ENCODE measurements at regions not wholly inside any gene's neighbourhood (a gene's known extent, or its start where the extent isn't known, plus 50 kb on each side); places are given as distances from the start of the nearest gene placed in this dataset.

DNA sequence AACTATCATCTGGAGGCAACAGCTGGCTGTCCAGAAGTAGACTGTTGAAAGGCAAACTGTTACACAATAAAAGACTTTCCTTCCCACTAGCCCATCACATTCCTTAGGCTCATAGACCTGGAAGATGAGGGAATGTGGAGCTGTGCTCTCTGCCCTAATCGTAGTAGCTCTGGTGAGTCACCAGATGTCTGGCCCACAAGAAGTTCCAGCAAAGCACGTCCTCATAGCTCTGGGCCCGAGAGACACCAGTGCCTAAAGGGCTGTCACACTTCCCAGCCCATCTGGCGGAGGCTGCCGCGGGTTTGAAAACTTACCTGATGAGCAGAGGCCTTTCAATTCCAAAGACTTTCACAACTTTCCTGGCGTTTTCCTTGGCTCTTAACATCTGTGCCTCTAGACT, 81.7 kb upstream of the STOX2 start (continued):
- TF ChIP-seq, protein P1, sequence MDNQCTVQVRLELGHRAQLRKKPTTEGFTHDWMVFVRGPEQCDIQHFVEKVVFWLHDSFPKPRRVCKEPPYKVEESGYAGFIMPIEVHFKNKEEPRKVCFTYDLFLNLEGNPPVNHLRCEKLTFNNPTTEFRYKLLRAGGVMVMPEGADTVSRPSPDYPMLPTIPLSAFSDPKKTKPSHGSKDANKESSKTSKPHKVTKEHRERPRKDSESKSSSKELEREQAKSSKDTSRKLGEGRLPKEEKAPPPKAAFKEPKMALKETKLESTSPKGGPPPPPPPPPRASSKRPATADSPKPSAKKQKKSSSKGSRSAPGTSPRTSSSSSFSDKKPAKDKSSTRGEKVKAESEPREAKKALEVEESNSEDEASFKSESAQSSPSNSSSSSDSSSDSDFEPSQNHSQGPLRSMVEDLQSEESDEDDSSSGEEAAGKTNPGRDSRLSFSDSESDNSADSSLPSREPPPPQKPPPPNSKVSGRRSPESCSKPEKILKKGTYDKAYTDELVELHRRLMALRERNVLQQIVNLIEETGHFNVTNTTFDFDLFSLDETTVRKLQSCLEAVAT (IDR thresholded peaks at IDR 0.05) = no peak
- no peak for TF ChIP-seq ZC3H8 (IDR thresholded peaks at IDR 0.05)

DNA sequence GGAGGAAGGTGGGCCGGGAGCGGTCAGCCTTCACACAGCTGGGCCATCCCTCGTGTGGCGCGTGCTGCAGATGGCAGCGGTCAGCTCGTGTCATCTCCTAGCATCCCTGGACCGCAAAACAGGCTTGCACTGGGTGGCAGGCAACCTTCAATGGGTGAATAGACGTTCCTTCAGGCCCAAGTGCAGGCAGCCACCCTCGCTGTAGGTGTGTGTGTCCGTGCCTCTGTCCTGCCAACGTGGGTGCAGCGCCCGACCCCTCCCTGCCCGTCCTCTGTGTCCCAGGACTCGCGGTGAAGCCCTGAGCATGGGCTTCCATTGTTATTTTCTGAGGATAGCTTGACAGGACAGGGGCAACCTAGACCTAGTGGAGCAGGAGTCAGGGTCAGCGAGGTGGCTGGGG, 79.8 kb upstream of the STOX2 start:
- Histone ChIP-seq H3K9me3 (replicated peaks; ENCODE audit: control insufficient read depth, insufficient read depth, low read depth, low read length) (no peaks in the 10 kb centered on the region), H3K4me3 (no peak overlapping the region), H2AFZ (ENCODE audit: low read depth, low read length) (no peak overlapping the region), H3K27ac (ENCODE audit: extremely low read depth, low read depth, low read length) (no peak overlapping the region), H3K9ac (ENCODE audit: insufficient read depth in 1 of 2, low read depth in 2 of 2, low read length in 2 of 2) (no peak overlapping the region), H3K36me3 (ENCODE audit: control insufficient read depth, insufficient read depth, low read length) (no peaks in the 10 kb centered on the region), H3K27me3 (ENCODE audit: control insufficient read depth in 2 of 2, insufficient read depth in 2 of 2, low read length in 2 of 2) (peaks cover 25 to 62% of the 10 kb centered on the region in 2 experiments), H3K9me1 (ENCODE audit: control insufficient read depth, insufficient read depth, low read length) (no peaks in the 10 kb centered on the region), H3K79me2 (ENCODE audit: control insufficient read depth, insufficient read depth, low read length) (no peaks in the 10 kb centered on the region), H4K20me1 (replicated peaks; ENCODE audit: control insufficient read depth, insufficient read depth, low read length) (no peaks in the 10 kb centered on the region), H3K4me2 (ENCODE audit: insufficient read depth, low read length) (no peak overlapping the region), H3K4me1 (replicated peaks in 1 of 2; ENCODE audit: control insufficient read depth in 2 of 2, insufficient read depth in 2 of 2, low read length in 2 of 2) (no peaks in the 10 kb centered on the region)
- 0% methylated on average over 15 of the region's 18 CpGs for WGBS (ENCODE audit: insufficient coverage, low coverage, missing lambda C conversion rate)
- in situ Hi-C loops (cut with MboI) (no loop called here), intact Hi-C loops (cut with micrococcal nuclease) (no loop called here)
- ATAC-seq (no peak), DNase-seq (ENCODE audit: extremely low read depth in 1 of 4, low spot score in 3 of 4) (no peak), FAIRE-seq (no peak)
- TF ChIP-seq KLF13 (tag; IDR thresholded peaks at IDR 0.05; ENCODE audit: borderline replicate concordance, low read depth) (no peak), MCM3 (IDR thresholded peaks at IDR 0.05) (no peak), NCOA6 (IDR thresholded peaks at IDR 0.05) (no peak), ZNF354B (CRISPR knock-in tag; IDR thresholded peaks at IDR 0.05) (no peak), SIRT6 (IDR thresholded peaks at IDR 0.05; ENCODE audit: low read depth, low read length) (no peak), MLX (CRISPR knock-in tag; conservative IDR thresholded peaks at IDR 0.05) (no peak)
- TF ChIP-seq, protein P2, sequence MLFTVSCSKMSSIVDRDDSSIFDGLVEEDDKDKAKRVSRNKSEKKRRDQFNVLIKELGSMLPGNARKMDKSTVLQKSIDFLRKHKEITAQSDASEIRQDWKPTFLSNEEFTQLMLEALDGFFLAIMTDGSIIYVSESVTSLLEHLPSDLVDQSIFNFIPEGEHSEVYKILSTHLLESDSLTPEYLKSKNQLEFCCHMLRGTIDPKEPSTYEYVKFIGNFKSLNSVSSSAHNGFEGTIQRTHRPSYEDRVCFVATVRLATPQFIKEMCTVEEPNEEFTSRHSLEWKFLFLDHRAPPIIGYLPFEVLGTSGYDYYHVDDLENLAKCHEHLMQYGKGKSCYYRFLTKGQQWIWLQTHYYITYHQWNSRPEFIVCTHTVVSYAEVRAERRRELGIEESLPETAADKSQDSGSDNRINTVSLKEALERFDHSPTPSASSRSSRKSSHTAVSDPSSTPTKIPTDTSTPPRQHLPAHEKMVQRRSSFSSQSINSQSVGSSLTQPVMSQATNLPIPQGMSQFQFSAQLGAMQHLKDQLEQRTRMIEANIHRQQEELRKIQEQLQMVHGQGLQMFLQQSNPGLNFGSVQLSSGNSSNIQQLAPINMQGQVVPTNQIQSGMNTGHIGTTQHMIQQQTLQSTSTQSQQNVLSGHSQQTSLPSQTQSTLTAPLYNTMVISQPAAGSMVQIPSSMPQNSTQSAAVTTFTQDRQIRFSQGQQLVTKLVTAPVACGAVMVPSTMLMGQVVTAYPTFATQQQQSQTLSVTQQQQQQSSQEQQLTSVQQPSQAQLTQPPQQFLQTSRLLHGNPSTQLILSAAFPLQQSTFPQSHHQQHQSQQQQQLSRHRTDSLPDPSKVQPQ (CRISPR knock-in tag; IDR thresholded peaks at IDR 0.05; ENCODE audit: borderline replicate concordance) = no peak
- TF ChIP-seq, protein P3, sequence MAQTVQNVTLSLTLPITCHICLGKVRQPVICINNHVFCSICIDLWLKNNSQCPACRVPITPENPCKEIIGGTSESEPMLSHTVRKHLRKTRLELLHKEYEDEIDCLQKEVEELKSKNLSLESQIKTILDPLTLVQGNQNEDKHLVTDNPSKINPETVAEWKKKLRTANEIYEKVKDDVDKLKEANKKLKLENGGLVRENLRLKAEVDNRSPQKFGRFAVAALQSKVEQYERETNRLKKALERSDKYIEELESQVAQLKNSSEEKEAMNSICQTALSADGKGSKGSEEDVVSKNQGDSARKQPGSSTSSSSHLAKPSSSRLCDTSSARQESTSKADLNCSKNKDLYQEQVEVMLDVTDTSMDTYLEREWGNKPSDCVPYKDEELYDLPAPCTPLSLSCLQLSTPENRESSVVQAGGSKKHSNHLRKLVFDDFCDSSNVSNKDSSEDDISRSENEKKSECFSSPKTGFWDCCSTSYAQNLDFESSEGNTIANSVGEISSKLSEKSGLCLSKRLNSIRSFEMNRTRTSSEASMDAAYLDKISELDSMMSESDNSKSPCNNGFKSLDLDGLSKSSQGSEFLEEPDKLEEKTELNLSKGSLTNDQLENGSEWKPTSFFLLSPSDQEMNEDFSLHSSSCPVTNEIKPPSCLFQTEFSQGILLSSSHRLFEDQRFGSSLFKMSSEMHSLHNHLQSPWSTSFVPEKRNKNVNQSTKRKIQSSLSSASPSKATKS (CRISPR knock-in tag; IDR thresholded peaks at IDR 0.05) = no peak
- CTCF ChIA-PET (ENCODE audit: low intra/inter-chr PET ratio) = no interaction called here
- POLR2A ChIA-PET = interaction anchor here (0.7 to 0.8 kb wide), 2 partner anchors 14 to 296 kb away, joined by 3 read pairs; no protein-coding TSS in a partner anchor
- BruUV-seq (replicated peaks) = no TSS peak
